HFF-Myc (cell line): ENCODE measurements at regions not wholly inside any gene's neighbourhood (a gene's known extent, or its start where the extent isn't known, plus 50 kb on each side); places are given as distances from the start of the nearest gene placed in this dataset.

Experiments
- DNase-seq: peaks from one replicate; pipeline ENCODE4 v3.0.0-alpha.2; 2011; ENCODE audit warnings: low read depth; ENCODE audit errors: extremely low read depth
- H3K4me3 ChIP-seq: replicated peaks from 2 replicates; pipeline ENCODE4 v1.5.1; 2011; ENCODE audit warnings: low read depth, mild to moderate bottlenecking, control low read depth, low read length
- CTCF ChIP-seq: IDR thresholded peaks from 2 replicates; pipeline ENCODE4 v1.5.1; 2012; ENCODE audit warnings: mild to moderate bottlenecking, low read depth, low read length, control low read depth; ENCODE audit errors: missing control alignments

- H3K4me3 ChIP-seq, result no peak overlapping the region
- TF ChIP-seq CTCF, result no peak
- DNase-seq, result no peak
Measured at GRCh38 chr1:208681878-208682663, 437.9 kb upstream of the PLXNA2 start.

- TF ChIP-seq CTCF, result no peak
- DNase-seq, result no peak
- no peak overlapping the region for H3K4me3 ChIP-seq
Measured at GRCh38 chr1:208682664-208683013, 438.5 kb upstream of the PLXNA2 start.

- DNase-seq, result no peak
- H3K4me3 ChIP-seq, result no peak overlapping the region
- no peak for TF ChIP-seq CTCF
Measured at GRCh38 chr1:208683141-208683540, 439.0 kb upstream of the PLXNA2 start.

- H3K4me3 ChIP-seq, result no peak overlapping the region
- no peak for TF ChIP-seq CTCF
- DNase-seq, result no peak
Measured at GRCh38 chr1:208684192-208684591, 440.0 kb upstream of the PLXNA2 start.

- DNase-seq, result no peak
- no peak for TF ChIP-seq CTCF
- no peak overlapping the region for H3K4me3 ChIP-seq
Measured at GRCh38 chr1:208686592-208686991, 442.4 kb upstream of the PLXNA2 start.

- no peak for DNase-seq
- H3K4me3 ChIP-seq, result no peak overlapping the region
- TF ChIP-seq CTCF, result no peak
Measured at GRCh38 chr1:208688656-208689315, 444.6 kb upstream of the PLXNA2 start.
